ENCODE measurements at regions not wholly inside any gene's neighbourhood (a gene's known extent, or its start where the extent isn't known, plus 50 kb on each side); places are given as distances from the start of the nearest gene placed in this dataset.
"Not testable (repeated sequence)": the region's sequence is repeated elsewhere in the genome, so short reads cannot be mapped to it uniquely, and the experiment has no call there.

- no peaks in the 10 kb centered on the region for H3K4me1 ChIP-seq
- no peaks in the 10 kb centered on the region for H3K9me3 ChIP-seq
- intact Hi-C loops (cut with DNase I): no loop called here
- no peak for TF ChIP-seq CTCF (IDR thresholded peaks at IDR 0.05)
- DNase-seq (ENCODE audit: low spot score in 2 of 2): no peak
- no peak overlapping the region for H3K27ac ChIP-seq
- H3K4me3 ChIP-seq: no peak overlapping the region
- H3K36me3 ChIP-seq: no peaks in the 10 kb centered on the region
- no peaks in the 10 kb centered on the region for H3K27me3 ChIP-seq
Observed at GRCh38 chr5:99019254-99019653, 90.4 kb upstream of the CHD1 start.

- no peak for DNase-seq (ENCODE audit: low spot score in 2 of 2)
- TF ChIP-seq CTCF (IDR thresholded peaks at IDR 0.05): no peak
- Histone ChIP-seq H3K4me3 (no peak overlapping the region), H3K36me3 (no peaks in the 10 kb centered on the region), H3K27ac (no peak overlapping the region), H3K9me3 (no peaks in the 10 kb centered on the region), H3K4me1 (no peaks in the 10 kb centered on the region), H3K27me3 (no peaks in the 10 kb centered on the region)
- intact Hi-C loops (cut with DNase I): no loop called here
Observed at GRCh38 chr5:99010294-99010693, 81.5 kb upstream of the CHD1 start.

GRCh38 chr5:99008009-99008408 lies 79.2 kb upstream of the CHD1 start:
- intact Hi-C loops (cut with DNase I); H3K9me3 ChIP-seq; H3K4me3 ChIP-seq; H3K36me3 ChIP-seq; H3K27me3 ChIP-seq; DNase-seq (ENCODE audit: low spot score in 2 of 2); H3K27ac ChIP-seq; H3K4me1 ChIP-seq: not testable (repeated sequence)

- no peaks in the 10 kb centered on the region for H3K4me1 ChIP-seq
- no peak for TF ChIP-seq CTCF (IDR thresholded peaks at IDR 0.05)
- no peak overlapping the region for H3K27ac ChIP-seq
- intact Hi-C loops (cut with DNase I): no loop called here
- no peaks in the 10 kb centered on the region for H3K27me3 ChIP-seq
- no peak for DNase-seq (ENCODE audit: low spot score in 2 of 2)
- H3K9me3 ChIP-seq: no peaks in the 10 kb centered on the region
- H3K4me3 ChIP-seq: no peak overlapping the region
- H3K36me3 ChIP-seq: no peaks in the 10 kb centered on the region
Observed at GRCh38 chr5:99005506-99005905, 76.7 kb upstream of the CHD1 start.

- Histone ChIP-seq H3K9me3 (no peaks in the 10 kb centered on the region), H3K27me3 (no peaks in the 10 kb centered on the region), H3K27ac (no peak overlapping the region), H3K36me3 (no peaks in the 10 kb centered on the region), H3K4me3 (no peak overlapping the region), H3K4me1 (no peaks in the 10 kb centered on the region)
- intact Hi-C loops (cut with DNase I): no loop called here
- no peak for DNase-seq (ENCODE audit: low spot score in 2 of 2)
- no peak for TF ChIP-seq CTCF (IDR thresholded peaks at IDR 0.05)
Observed at GRCh38 chr5:99004960-99005359, 76.2 kb upstream of the CHD1 start.

- no peak for TF ChIP-seq CTCF (IDR thresholded peaks at IDR 0.05)
- Histone ChIP-seq H3K4me3 (no peak overlapping the region), H3K27ac (no peak overlapping the region), H3K27me3 (no peaks in the 10 kb centered on the region), H3K4me1 (no peaks in the 10 kb centered on the region), H3K36me3 (no peaks in the 10 kb centered on the region), H3K9me3 (no peaks in the 10 kb centered on the region)
- intact Hi-C loops (cut with DNase I): no loop called here
- DNase-seq (ENCODE audit: low spot score in 2 of 2): no peak
Observed at GRCh38 chr5:99000876-99001275, 72.1 kb upstream of the CHD1 start.

All from ascending aorta (tissue), 2 donors.